Endothelial cell of umbilical vein (primary cell): ENCODE measurements at regions not wholly inside any gene's neighbourhood (a gene's known extent, or its start where the extent isn't known, plus 50 kb on each side); places are given as distances from the start of the nearest gene placed in this dataset.

Source experiments
- BruUV-seq: library from RNA; stranded (reverse); fragments of 400-500 nt; replicated peaks from 2 replicates; lab custom pipeline; 2021; lab: Mats Ljungman, UMichigan
- CTCF ChIA-PET: fragments of 300-600, 350-600 bp; sonication (Branson Sonifier 250); formaldehyde crosslinking; loops from one replicate; lab custom pipeline; 2021; ENCODE audit warnings: antibody characterized with exemption, inconsistent platforms; lab: Charles Lee
- POLR2A ChIA-PET: fragments of 300-600, 350-600 bp; sonication (Branson Sonifier 250); formaldehyde crosslinking; loops from one replicate; lab custom pipeline; 2021; ENCODE audit warnings: antibody characterized with exemption, inconsistent platforms; lab: Charles Lee
- DNase-seq: peaks from one replicate; pipeline ENCODE4 v3.0.0-alpha.2; 2011; ENCODE audit warnings: low read depth, low spot score
- FAIRE-seq: peaks from 2 replicates; lab custom pipeline; 2011; peaks lifted over from hg19 to GRCh38; lab: Jason Lieb, UNC
- H2AFZ ChIP-seq: 2 replicates; pipeline ENCODE4 v1.6.0; 2012; ENCODE audit warnings: low read depth, low read length, control low read depth, inconsistent platforms
- H3K27ac ChIP-seq: 2 replicates; pipeline ENCODE4 v1.5.1; 2011; ENCODE audit warnings: low read depth, mild to moderate bottlenecking, control low read depth, low read length, moderate library complexity; ENCODE audit not compliant: insufficient read depth
- H3K27me3 ChIP-seq, 2 experiments: 2 replicates each; pipeline versions ENCODE4 v1.6.0 to v1.6.1; 2011; ENCODE audit warnings: low read length in 2 of 2, mixed read lengths in 1 of 2; ENCODE audit not compliant: control insufficient read depth in 2 of 2, insufficient read depth in 2 of 2
- H3K36me3 ChIP-seq, 2 experiments: 2 replicates in 1 of 2; 3 replicates in 1 of 2; pipeline ENCODE4 v1.5.1; 2011; ENCODE audit warnings: low read length in 2 of 2, mild to moderate bottlenecking in 1 of 2, moderate library complexity in 1 of 2; ENCODE audit not compliant: control insufficient read depth in 2 of 2, insufficient read depth in 2 of 2; ENCODE audit errors: extremely low read depth in 1 of 2
- H3K4me1 ChIP-seq: 3 replicates; pipeline ENCODE4 v1.5.1; 2011; ENCODE audit warnings: mild to moderate bottlenecking, low read length; ENCODE audit not compliant: control insufficient read depth, insufficient read depth; ENCODE audit errors: extremely low read depth
- H3K4me2 ChIP-seq: 2 replicates; pipeline ENCODE4 v1.6.1; 2011; ENCODE audit warnings: low read length, control low read depth, mixed read lengths; ENCODE audit not compliant: insufficient read depth
- H3K4me3 ChIP-seq, 3 experiments: fragments of 200-600 bp in 1 of 3; sonication (generic), shearing (Covaris generic) in 1 of 3; replicated peaks in 1 of 3; 2 replicates each; pipeline ENCODE4 v1.5.1; 2011 to 2016; ENCODE audit warnings: control low read depth in 3 of 3, low read length in 3 of 3, mild to moderate bottlenecking in 2 of 3, inconsistent platforms in 1 of 3, low read depth in 1 of 3, moderate library complexity in 1 of 3; ENCODE audit not compliant: insufficient read depth in 1 of 3
- H3K79me2 ChIP-seq: 2 replicates; pipeline ENCODE4 v1.6.0; 2012; ENCODE audit warnings: low read length, inconsistent platforms; ENCODE audit not compliant: control insufficient read depth, insufficient read depth
- H3K9ac ChIP-seq: replicated peaks from 2 replicates; pipeline ENCODE3; 2011; ENCODE audit warnings: low read length, control low read depth; ENCODE audit not compliant: insufficient read depth; ENCODE audit errors: extremely low read depth
- H3K9me1 ChIP-seq: replicated peaks from 3 replicates; pipeline ENCODE4 v1.6.0; 2011; ENCODE audit warnings: mild to moderate bottlenecking, low read length; ENCODE audit not compliant: control insufficient read depth, insufficient read depth; ENCODE audit errors: extremely low read depth
- H3K9me3 ChIP-seq: replicated peaks from 2 replicates; pipeline ENCODE4 v1.5.1; 2012; ENCODE audit warnings: low read length, inconsistent platforms; ENCODE audit not compliant: control insufficient read depth, insufficient read depth
- H4K20me1 ChIP-seq: replicated peaks from 2 replicates; pipeline ENCODE3; 2011; ENCODE audit warnings: mild to moderate bottlenecking, low read length; ENCODE audit not compliant: control insufficient read depth, insufficient read depth; ENCODE audit errors: extremely low read depth
- EZH2 ChIP-seq: IDR thresholded peaks from 2 replicates; pipeline ENCODE4 v1.6.1; 2012; ENCODE audit warnings: borderline replicate concordance, low read depth, mild to moderate bottlenecking, moderate library complexity, low read length, inconsistent platforms; ENCODE audit not compliant: severe bottlenecking
- FOS ChIP-seq: IDR thresholded peaks from 2 replicates; pipeline ENCODE4 v1.6.1; 2011; ENCODE audit warnings: mild to moderate bottlenecking, low read length, moderate library complexity, borderline replicate concordance; ENCODE audit not compliant: insufficient read depth
- GATA2 ChIP-seq: IDR thresholded peaks from 2 replicates; pipeline ENCODE4 v1.7.0; 2011; ENCODE audit warnings: low read depth, mild to moderate bottlenecking, moderate library complexity, mixed read lengths, low read length; ENCODE audit not compliant: insufficient read length, insufficient read depth
- JUN ChIP-seq: IDR thresholded peaks from 2 replicates; pipeline ENCODE4 v1.6.1; 2011; ENCODE audit warnings: borderline replicate concordance, low read depth; ENCODE audit not compliant: insufficient read length, insufficient read depth
- MYC ChIP-seq: IDR thresholded peaks from one replicate; pipeline ENCODE4 v1.6.1; 2011; ENCODE audit warnings: mild to moderate bottlenecking, low read depth, low read length
- POLR2A ChIP-seq: IDR thresholded peaks from 2 replicates; pipeline ENCODE4 v1.6.1; 2012; ENCODE audit warnings: low read depth, mild to moderate bottlenecking, control low read depth, low read length
- POLR2AphosphoS5 ChIP-seq: IDR thresholded peaks from 2 replicates; pipeline ENCODE4 v1.6.1; 2012; ENCODE audit warnings: low read depth, mild to moderate bottlenecking, control low read depth, low read length, moderate library complexity; ENCODE audit not compliant: insufficient read depth
- dilution Hi-C: fragments of 300-500 bp; cut with MboI; formaldehyde crosslinking; loops from one replicate; pipeline ENCODE4 v1.15.0; 2019; ENCODE audit warnings: low sequenced_read_pairs; ENCODE audit not compliant: extremely low pct_ligation_motif_present
- intact Hi-C: fragments of 100-400 bp; cut with micrococcal nuclease; formaldehyde crosslinking; loops from one replicate; pipeline ENCODE4 v1.10.0; 2022
- TF ChIP-seq, protein P1 (sequence below), 2 donors: IDR thresholded peaks; 1 replicate in 1 of 2; 2 replicates in 1 of 2; pipeline ENCODE4 v1.5.1; 2011; ENCODE audit warnings: low read length in 2 of 2, mild to moderate bottlenecking in 2 of 2, moderate library complexity in 2 of 2, control low read depth in 1 of 2, inconsistent platforms in 1 of 2, low read depth in 1 of 2; ENCODE audit not compliant: insufficient read depth in 1 of 2; ENCODE audit errors: extremely low read depth in 1 of 2
- TF ChIP-seq, protein P2 (sequence below): IDR thresholded peaks from 2 replicates; pipeline ENCODE4 v1.6.1; 2011; ENCODE audit not compliant: insufficient read depth, insufficient read length

DNA sequence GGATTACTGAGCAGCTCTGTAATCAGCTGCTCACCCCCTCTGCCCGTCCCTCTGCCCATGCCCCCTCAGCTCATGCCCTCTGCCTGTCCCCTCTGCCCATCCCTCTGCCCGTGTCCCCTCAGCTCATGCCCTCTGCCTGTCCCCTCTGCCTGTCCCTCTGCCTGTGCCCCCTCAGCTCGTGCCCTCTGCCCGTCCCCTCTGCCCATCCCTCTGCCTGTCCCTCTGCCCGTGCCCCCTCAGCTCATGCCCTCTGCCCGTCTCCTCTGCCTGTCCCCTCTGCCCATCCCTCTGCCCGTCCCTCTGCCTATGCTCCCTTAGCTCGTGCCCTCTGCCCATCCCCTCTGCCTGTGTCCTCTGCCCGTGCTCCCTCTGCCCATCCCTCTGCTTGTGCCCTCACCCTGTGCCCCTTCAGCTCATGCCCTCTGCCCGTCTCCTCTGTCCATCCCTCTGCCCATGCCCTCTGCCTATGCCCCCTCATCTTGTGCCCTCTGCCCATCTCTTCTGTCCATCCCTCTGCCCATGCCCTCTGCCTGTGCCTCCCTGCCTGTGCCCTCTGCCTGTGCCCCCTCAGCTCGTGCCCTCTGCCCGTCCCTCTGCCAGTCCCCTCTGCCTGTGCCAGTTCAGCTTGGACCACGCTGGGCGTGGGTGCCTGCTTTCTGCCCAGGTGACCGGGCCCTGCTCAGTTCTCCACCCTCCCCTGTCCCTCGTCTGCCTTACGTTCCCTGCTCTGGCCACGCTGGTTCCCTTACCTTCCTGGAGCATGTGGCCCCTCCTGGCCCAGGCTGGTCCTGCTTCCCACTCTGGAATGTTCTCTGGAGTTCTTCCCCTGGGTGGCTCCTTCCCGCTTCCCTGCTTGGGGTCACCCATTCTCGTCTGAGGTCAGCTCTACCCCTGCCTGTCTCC, 97.6 kb downstream of the NPIPB11 start:
- Histone ChIP-seq H3K36me3 (no peaks in the 10 kb centered on the region), H4K20me1 (no peaks in the 10 kb centered on the region), H3K9ac (no peak overlapping the region), H3K27ac (no peak overlapping the region), H3K9me1 (no peaks in the 10 kb centered on the region), H3K4me1 (no peaks in the 10 kb centered on the region), H3K4me2 (no peak overlapping the region), H3K9me3 (no peaks in the 10 kb centered on the region), H2AFZ (no peak overlapping the region), H3K4me3 (no peak overlapping the region), H3K79me2 (no peaks in the 10 kb centered on the region), H3K27me3 (no peaks in the 10 kb centered on the region)
- FAIRE-seq (no peak), DNase-seq (no peak)
- ChIA-PET CTCF (no interaction called here), POLR2A (no interaction called here)
- TF ChIP-seq, protein P1, sequence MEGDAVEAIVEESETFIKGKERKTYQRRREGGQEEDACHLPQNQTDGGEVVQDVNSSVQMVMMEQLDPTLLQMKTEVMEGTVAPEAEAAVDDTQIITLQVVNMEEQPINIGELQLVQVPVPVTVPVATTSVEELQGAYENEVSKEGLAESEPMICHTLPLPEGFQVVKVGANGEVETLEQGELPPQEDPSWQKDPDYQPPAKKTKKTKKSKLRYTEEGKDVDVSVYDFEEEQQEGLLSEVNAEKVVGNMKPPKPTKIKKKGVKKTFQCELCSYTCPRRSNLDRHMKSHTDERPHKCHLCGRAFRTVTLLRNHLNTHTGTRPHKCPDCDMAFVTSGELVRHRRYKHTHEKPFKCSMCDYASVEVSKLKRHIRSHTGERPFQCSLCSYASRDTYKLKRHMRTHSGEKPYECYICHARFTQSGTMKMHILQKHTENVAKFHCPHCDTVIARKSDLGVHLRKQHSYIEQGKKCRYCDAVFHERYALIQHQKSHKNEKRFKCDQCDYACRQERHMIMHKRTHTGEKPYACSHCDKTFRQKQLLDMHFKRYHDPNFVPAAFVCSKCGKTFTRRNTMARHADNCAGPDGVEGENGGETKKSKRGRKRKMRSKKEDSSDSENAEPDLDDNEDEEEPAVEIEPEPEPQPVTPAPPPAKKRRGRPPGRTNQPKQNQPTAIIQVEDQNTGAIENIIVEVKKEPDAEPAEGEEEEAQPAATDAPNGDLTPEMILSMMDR (IDR thresholded peaks at IDR 0.05; ENCODE audit: extremely low read depth in 1 of 2, insufficient read depth in 1 of 2, low read depth in 1 of 2, low read length in 2 of 2) = no peak
- TF ChIP-seq POLR2A (no peak), JUN (no peak), POLR2AphosphoS5 (no peak), GATA2 (no peak), EZH2 (no peak), MYC (no peak), FOS (no peak)
- TF ChIP-seq, protein P2, sequence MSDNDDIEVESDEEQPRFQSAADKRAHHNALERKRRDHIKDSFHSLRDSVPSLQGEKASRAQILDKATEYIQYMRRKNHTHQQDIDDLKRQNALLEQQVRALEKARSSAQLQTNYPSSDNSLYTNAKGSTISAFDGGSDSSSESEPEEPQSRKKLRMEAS = no peak
- intact Hi-C loops (no loop called here), dilution Hi-C loops (no loop called here)
- no TSS peak for BruUV-seq
